B cell (primary cell): ENCODE measurements at regions not wholly inside any gene's neighbourhood (a gene's known extent, or its start where the extent isn't known, plus 50 kb on each side); places are given as distances from the start of the nearest gene placed in this dataset.

Experiments
- ATAC-seq: fragments of 200-7000 bp; cut with Tn5 transposase; one replicate; pipeline ENCODE4 v1.10.0; 2021; ENCODE audit warnings: low read depth, mild to moderate bottlenecking, moderate number of reproducible peaks, moderate library complexity
- CTCF ChIA-PET: fragments of 350-600 bp; sonication (Branson Sonifier 250); formaldehyde crosslinking; loops from one replicate; lab custom pipeline; 2021; ENCODE audit warnings: antibody characterized with exemption, inconsistent platforms; lab: Charles Lee
- POLR2A ChIA-PET: fragments of 350-600 bp; sonication (Branson Sonifier 250); formaldehyde crosslinking; loops from one replicate; lab custom pipeline; 2021; ENCODE audit warnings: antibody characterized with exemption; lab: Charles Lee
- DNase-seq: peaks from one replicate; pipeline ENCODE4 v3.0.0; 2013
- H2AFZ ChIP-seq: 2 replicates; pipeline ENCODE4 v1.6.1; 2012; ENCODE audit warnings: mild to moderate bottlenecking, low read depth, low read length; ENCODE audit not compliant: insufficient read depth, poor library complexity, severe bottlenecking
- H3K27ac ChIP-seq, 2 donors: 1 replicate in 1 of 2; 2 replicates in 1 of 2; pipeline ENCODE4 v1.5.1; 2012 to 2013; ENCODE audit warnings: low read length in 2 of 2, mild to moderate bottlenecking in 2 of 2, moderate library complexity in 1 of 2
- H3K27me3 ChIP-seq, 4 experiments: fragments of 200-600 bp in 1 of 4; sonication (generic) in 1 of 4; replicated peaks in 1 of 4; 1 replicate in 2 of 4; 2 replicates in 2 of 4; pipeline versions ENCODE4 v1.6.1 to v1.7.0; 2013 to 2016; ENCODE audit warnings: low read length in 3 of 4, mild to moderate bottlenecking in 2 of 4, mixed read lengths in 1 of 4, moderate library complexity in 1 of 4; ENCODE audit not compliant: insufficient read depth in 4 of 4, control insufficient read depth in 3 of 4; ENCODE audit errors: control extremely low read depth in 1 of 4
- H3K36me3 ChIP-seq, 2 experiments: replicated peaks in 1 of 2; 1 replicate in 1 of 2; 2 replicates in 1 of 2; pipeline versions ENCODE4 v1.6.1 to v1.7.1; 2013; ENCODE audit warnings: low read length in 1 of 2; ENCODE audit not compliant: insufficient read depth in 2 of 2, control insufficient read depth in 1 of 2; ENCODE audit errors: control extremely low read depth in 1 of 2, extremely low read depth in 1 of 2
- H3K4me1 ChIP-seq, 2 donors: fragments of 200-600 bp in 1 of 2; sonication (generic) in 1 of 2; 1 replicate in 1 of 2; 2 replicates in 1 of 2; pipeline versions ENCODE4 v1.5.1 to v1.6.1; 2013 to 2017; ENCODE audit warnings: low read length in 2 of 2; ENCODE audit not compliant: control insufficient read depth in 2 of 2, insufficient read depth in 2 of 2
- H3K4me2 ChIP-seq: replicated peaks from 2 replicates; pipeline ENCODE3; 2012; ENCODE audit warnings: mild to moderate bottlenecking, low read depth, low read length; ENCODE audit not compliant: poor library complexity, severe bottlenecking
- H3K4me3 ChIP-seq, 5 experiments: fragments of 200-600 bp in 1 of 5; sonication (generic) in 1 of 5; 1 replicate in 3 of 5; 2 replicates in 2 of 5; pipeline versions ENCODE4 v1.5.1 to v1.7.0; 2011 to 2016; ENCODE audit warnings: low read length in 4 of 5, mild to moderate bottlenecking in 4 of 5, low read depth in 2 of 5, control low read depth in 1 of 5, moderate library complexity in 1 of 5; ENCODE audit not compliant: insufficient read depth in 1 of 5; ENCODE audit errors: control extremely low read depth in 1 of 5, extremely low read depth in 1 of 5
- H3K79me2 ChIP-seq: fragments of 200-600 bp; sonication (generic); one replicate; pipeline ENCODE4 v1.6.0; 2016; ENCODE audit warnings: low read length; ENCODE audit not compliant: control insufficient read depth, insufficient read depth
- H3K9ac ChIP-seq: fragments of 200-600 bp; sonication (generic); 2 replicates; pipeline ENCODE4 v1.6.1; 2017; ENCODE audit warnings: mild to moderate bottlenecking, low read length, moderate library complexity
- H3K9me3 ChIP-seq, 3 donors: one replicate each; pipeline versions ENCODE4 v1.6.1 to v1.7.1; 2013; ENCODE audit warnings: low read length in 2 of 3; ENCODE audit not compliant: control insufficient read depth in 2 of 3, insufficient read depth in 1 of 3; ENCODE audit errors: control extremely low read depth in 1 of 3
- H4K20me1 ChIP-seq: 2 replicates; pipeline ENCODE4 v1.6.0; 2012; ENCODE audit warnings: mild to moderate bottlenecking, low read length; ENCODE audit not compliant: insufficient read depth, control insufficient read depth, poor library complexity, severe bottlenecking
- H3K27ac Mint-ChIP-seq: one replicate; pipeline ENCODE4 v1.8.0; 2021; ENCODE audit warnings: mixed read lengths
- H3K27me3 Mint-ChIP-seq: one replicate; pipeline ENCODE4 v1.8.0; 2021; ENCODE audit warnings: mixed read lengths
- H3K4me1 Mint-ChIP-seq: one replicate; pipeline ENCODE4 v1.8.0; 2021; ENCODE audit warnings: mixed read lengths
- H3K4me3 Mint-ChIP-seq: one replicate; pipeline ENCODE4 v1.8.0; 2021; ENCODE audit warnings: mixed read lengths
- H3K9me3 Mint-ChIP-seq: one replicate; pipeline ENCODE4 v1.8.0; 2022; ENCODE audit warnings: mixed read lengths; ENCODE audit not compliant: insufficient read depth
- CTCF ChIP-seq: fragments of 200-600 bp; IDR thresholded peaks from one replicate; pipeline ENCODE4 v1.8.0; 2022; ENCODE audit warnings: antibody characterized with exemption, mild to moderate bottlenecking
- EZH2 ChIP-seq: IDR thresholded peaks from 2 replicates; pipeline ENCODE4 v1.6.1; 2012; ENCODE audit warnings: borderline replicate concordance, low read depth, mild to moderate bottlenecking, moderate library complexity, low read length; ENCODE audit not compliant: insufficient read depth, poor library complexity, severe bottlenecking
- WGBS: methylation state at CpG from one replicate; pipeline ENCODE4 v1.1.5; 2013; ENCODE audit warnings: missing lambda C conversion rate; ENCODE audit not compliant: insufficient coverage; 5-methylcytosine and 5-hydroxymethylcytosine counted together
- intact Hi-C: fragments of 100-400 bp; cut with micrococcal nuclease; formaldehyde crosslinking; loops from one replicate; pipeline ENCODE4 v1.10.0; 2022

GRCh38 chr10:24042884-24043283 is 166.1 kb upstream of the KIAA1217 start:
- Mint-ChIP-seq H3K27me3 (no peaks in the 10 kb centered on the region), H3K27ac (no peak overlapping the region), H3K9me3 (no peaks in the 10 kb centered on the region), H3K4me3 (no peak overlapping the region), H3K4me1 (no peaks in the 10 kb centered on the region)
- no peak overlapping the region for H2AFZ ChIP-seq
- H3K27ac ChIP-seq: no peak overlapping the region
- no peaks in the 10 kb centered on the region for H3K79me2 ChIP-seq
- WGBS: no CpG with 5 or more reads among the region's 3 CpGs
- ATAC-seq: no peak
- no peaks in the 10 kb centered on the region for H3K9me3 ChIP-seq
- H3K4me3 ChIP-seq: no peak overlapping the region
- intact Hi-C loops: no loop called here
- H3K4me2 ChIP-seq: no peak overlapping the region
- ChIA-PET CTCF (no interaction called here), POLR2A (no interaction called here)
- no peaks in the 10 kb centered on the region for H3K4me1 ChIP-seq
- H3K27me3 ChIP-seq: no peaks in the 10 kb centered on the region
- H3K9ac ChIP-seq: no peak overlapping the region
- no peak for TF ChIP-seq CTCF
- DNase-seq: no peak
- no peaks in the 10 kb centered on the region for H4K20me1 ChIP-seq
- H3K36me3 ChIP-seq: no peaks in the 10 kb centered on the region

- Mint-ChIP-seq H3K27ac (no peak overlapping the region), H3K4me3 (no peak overlapping the region), H3K27me3 (no peaks in the 10 kb centered on the region), H3K9me3 (peaks cover 2% of the 10 kb centered on the region), H3K4me1 (no peaks in the 10 kb centered on the region)
- ChIA-PET CTCF (no interaction called here), POLR2A (no interaction called here)
- DNase-seq (no peak), ATAC-seq (no peak)
- H3K4me3 ChIP-seq: no peak overlapping the region
- peaks cover 0 to 8% (median 0%) of the 10 kb centered on the region in 3 donors for H3K9me3 ChIP-seq
- H3K27me3 ChIP-seq: no peaks in the 10 kb centered on the region
- H4K20me1 ChIP-seq: no peaks in the 10 kb centered on the region
- WGBS: no CpG with 5 or more reads among the region's 2 CpGs
- H3K4me2 ChIP-seq: no peak overlapping the region
- intact Hi-C loops: no loop called here
- TF ChIP-seq EZH2 (no peak), CTCF (no peak)
- H3K4me1 ChIP-seq: no peaks in the 10 kb centered on the region
- no peak overlapping the region for H2AFZ ChIP-seq
- no peaks in the 10 kb centered on the region for H3K79me2 ChIP-seq
- H3K27ac ChIP-seq: no peak overlapping the region
- no peaks in the 10 kb centered on the region for H3K36me3 ChIP-seq
- H3K9ac ChIP-seq: no peak overlapping the region
Measured at GRCh38 chr10:24046060-24046459, 162.9 kb upstream of the KIAA1217 start.
